ENCODE measurements at regions not wholly inside any gene's neighbourhood (a gene's known extent, or its start where the extent isn't known, plus 50 kb on each side); places are given as distances from the start of the nearest gene placed in this dataset.

GRCh38 chr2:5546181-5546580 lies 146.0 kb upstream of the SOX11 start:
- no peak for TF ChIP-seq CTCF (conservative IDR thresholded peaks at IDR 0.05)
- TF ChIP-seq EZH2 (IDR thresholded peaks at IDR 0.05; ENCODE audit: low read depth) = no peak
